Loucy (cell line): ENCODE measurements at regions not wholly inside any gene's neighbourhood (a gene's known extent, or its start where the extent isn't known, plus 50 kb on each side); places are given as distances from the start of the nearest gene placed in this dataset.

Experiments
- EZH2phosphoT487 ChIP-seq: fragments of 200-600 bp; IDR thresholded peaks from 2 replicates; pipeline ENCODE4 v1.6.1; 2018; ENCODE audit warnings: antibody characterized with exemption, mild to moderate bottlenecking, moderate library complexity, borderline replicate concordance
- TF ChIP-seq, protein P1 (sequence below): fragments of 200-600 bp; sonication (generic); conservative IDR thresholded peaks from 2 replicates; pipeline ENCODE4 v1.5.1; 2014; ENCODE audit warnings: mild to moderate bottlenecking, antibody characterized with exemption, low read length

DNA sequence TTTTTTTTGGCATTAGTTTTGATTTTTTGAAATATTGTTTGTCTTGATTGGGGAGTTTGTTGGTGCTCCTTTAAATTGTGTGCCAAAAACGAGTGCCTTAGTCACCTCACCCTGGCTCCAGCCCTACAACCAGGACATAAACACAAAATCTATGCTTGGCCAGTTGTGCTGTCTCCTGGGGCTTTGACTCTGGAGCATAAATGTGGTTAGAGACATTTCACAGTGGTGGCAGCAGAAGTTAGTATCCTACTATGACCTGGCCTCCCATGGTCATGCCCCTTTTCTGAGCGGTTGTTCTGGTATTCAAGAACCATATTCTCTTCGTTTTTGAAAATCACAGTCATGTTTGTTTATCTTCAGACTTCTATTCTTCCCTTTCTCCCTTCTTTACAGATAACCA lies 70.7 kb upstream of the PSMA6 start:
- TF ChIP-seq, protein P1, sequence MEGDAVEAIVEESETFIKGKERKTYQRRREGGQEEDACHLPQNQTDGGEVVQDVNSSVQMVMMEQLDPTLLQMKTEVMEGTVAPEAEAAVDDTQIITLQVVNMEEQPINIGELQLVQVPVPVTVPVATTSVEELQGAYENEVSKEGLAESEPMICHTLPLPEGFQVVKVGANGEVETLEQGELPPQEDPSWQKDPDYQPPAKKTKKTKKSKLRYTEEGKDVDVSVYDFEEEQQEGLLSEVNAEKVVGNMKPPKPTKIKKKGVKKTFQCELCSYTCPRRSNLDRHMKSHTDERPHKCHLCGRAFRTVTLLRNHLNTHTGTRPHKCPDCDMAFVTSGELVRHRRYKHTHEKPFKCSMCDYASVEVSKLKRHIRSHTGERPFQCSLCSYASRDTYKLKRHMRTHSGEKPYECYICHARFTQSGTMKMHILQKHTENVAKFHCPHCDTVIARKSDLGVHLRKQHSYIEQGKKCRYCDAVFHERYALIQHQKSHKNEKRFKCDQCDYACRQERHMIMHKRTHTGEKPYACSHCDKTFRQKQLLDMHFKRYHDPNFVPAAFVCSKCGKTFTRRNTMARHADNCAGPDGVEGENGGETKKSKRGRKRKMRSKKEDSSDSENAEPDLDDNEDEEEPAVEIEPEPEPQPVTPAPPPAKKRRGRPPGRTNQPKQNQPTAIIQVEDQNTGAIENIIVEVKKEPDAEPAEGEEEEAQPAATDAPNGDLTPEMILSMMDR, result no peak
- TF ChIP-seq EZH2phosphoT487, result no peak
